ENCODE measurements at regions not wholly inside any gene's neighbourhood (a gene's known extent, or its start where the extent isn't known, plus 50 kb on each side); places are given as distances from the start of the nearest gene placed in this dataset.
A peak's percentile ranks its signal among the peaks of the same experiment; 100 is the strongest.
"Not testable (repeated sequence)": the region's sequence is repeated elsewhere in the genome, so short reads cannot be mapped to it uniquely, and the experiment has no call there.

GRCh38 chr13:94829837-94830365 lies 117.6 kb upstream of the SOX21 start:
- no peak for DNase-seq
- intact Hi-C loops (cut with DNase I): no loop called here

DNA sequence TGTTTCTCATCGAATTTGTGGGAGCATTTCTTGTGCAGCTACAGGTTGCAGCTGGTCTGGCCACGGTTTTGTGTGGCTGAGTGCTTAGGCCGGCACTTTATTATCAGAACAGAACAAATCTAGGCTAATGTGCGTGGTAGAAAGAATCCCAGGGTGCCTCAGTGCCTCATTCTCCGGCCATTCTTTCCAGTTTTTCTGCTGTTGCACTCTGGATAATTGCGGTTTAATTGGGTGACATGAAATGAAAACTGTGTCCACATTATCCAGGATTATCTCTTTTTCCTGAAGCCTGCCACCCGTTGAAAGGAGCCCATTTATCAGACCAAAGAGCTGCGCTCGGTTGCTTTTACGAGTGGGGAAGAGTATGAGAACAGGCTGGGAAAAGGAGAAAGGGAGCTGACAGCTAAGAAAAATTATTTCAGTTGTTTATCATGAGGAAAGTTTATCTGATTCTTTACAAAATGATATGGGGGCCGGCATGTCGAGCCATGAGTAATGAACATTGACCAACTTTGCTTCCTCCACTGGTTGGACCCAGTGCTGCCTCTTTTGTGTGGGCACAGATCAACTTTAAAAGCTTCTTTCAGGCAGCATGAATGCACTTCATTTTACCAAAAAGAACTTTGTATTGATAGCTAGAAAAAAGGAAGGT lies 117.0 kb upstream of the SOX21 start:
- intact Hi-C loops (cut with DNase I): no loop called here
- DNase-seq: no peak

GRCh38 chr13:94827566-94827965 lies 115.2 kb upstream of the SOX21 start:
- no peak for DNase-seq
- intact Hi-C loops (cut with DNase I): no loop called here

GRCh38 chr13:94825507-94825906 lies 113.2 kb upstream of the SOX21 start:
- peak in 41 of 42 donors; percentile 18 to 84 (median 60) for DNase-seq

DNA sequence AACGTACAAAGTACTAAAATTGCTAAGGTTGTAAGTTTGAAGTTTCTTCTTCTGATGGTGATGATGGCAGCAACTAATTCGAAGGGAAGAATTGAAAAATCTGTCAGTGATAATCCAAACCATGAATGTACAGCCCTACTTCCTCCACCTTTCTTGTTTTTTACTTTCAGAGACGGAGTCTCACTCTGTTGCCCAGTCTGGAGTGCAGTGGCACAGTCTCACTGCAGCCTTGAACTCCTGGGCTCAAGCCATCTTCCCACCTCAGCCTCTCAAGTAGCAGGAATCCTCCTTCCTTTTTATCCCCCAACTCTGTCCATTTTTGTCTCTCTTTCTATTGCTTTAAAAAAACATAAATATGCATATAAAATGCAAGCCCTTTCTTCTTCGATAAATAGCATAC lies 112.3 kb upstream of the SOX21 start:
- intact Hi-C loops (cut with DNase I): no loop called here
- no peak for DNase-seq

More at GRCh38 chr13:94825507-94825906, 113.2 kb upstream of the SOX21 start:
- intact Hi-C loops (cut with DNase I): no loop called here

DNA sequence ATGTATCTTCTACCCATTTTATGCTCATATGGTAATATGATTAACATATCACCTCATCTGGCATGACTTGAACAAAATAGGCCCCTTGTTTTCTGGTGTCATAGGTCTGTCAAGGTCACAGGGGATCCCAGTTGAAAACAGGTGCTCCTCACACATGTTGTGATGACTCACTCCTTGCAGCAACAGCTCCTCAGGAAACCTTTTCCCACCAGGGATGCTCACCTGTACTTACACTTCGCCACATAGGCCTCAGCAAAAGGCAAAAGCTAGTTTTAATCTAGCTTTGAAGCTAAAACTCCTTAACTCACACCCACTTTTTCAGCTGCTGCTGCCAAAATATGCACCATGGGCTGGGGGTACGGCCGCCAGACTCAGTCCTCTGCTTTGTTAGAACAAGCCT lies 110.0 kb upstream of the SOX21 start:
- intact Hi-C loops (cut with DNase I): no loop called here
- DNase-seq: no peak

- intact Hi-C loops (cut with DNase I): no loop called here
- no peak for DNase-seq
Measured at GRCh38 chr13:94816256-94816655, 103.9 kb upstream of the SOX21 start.

DNA sequence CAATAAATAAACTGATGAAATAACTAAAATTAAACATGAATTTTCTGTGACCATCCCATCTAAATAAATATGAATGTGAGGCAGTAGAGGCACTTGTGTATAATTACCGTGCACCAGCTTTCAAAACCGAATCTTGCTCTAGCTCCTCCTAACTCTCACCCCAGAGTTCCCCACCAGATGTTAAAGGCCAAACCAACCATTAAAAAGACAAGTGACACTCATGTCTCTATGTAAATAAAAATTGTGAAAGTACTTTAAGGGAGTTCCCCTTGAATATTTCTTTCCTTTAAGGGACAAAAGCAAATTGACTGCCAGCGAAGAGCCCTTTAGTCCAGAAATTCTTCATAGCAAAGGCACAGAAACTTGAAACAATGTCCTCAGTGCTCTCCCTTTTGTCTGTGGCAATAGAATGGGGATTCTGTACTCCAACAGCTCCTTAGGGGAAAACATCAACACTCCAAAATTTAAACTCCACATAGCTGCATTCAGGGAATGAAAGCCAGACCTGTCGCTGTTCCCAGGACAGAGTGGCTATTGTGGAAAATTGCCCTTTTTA lies 101.7 kb upstream of the SOX21 start:
- DNase-seq: no peak
- intact Hi-C loops (cut with DNase I): no loop called here

- intact Hi-C loops (cut with DNase I): no loop called here
Measured at GRCh38 chr13:94811753-94812152, 99.4 kb upstream of the SOX21 start.

DNA sequence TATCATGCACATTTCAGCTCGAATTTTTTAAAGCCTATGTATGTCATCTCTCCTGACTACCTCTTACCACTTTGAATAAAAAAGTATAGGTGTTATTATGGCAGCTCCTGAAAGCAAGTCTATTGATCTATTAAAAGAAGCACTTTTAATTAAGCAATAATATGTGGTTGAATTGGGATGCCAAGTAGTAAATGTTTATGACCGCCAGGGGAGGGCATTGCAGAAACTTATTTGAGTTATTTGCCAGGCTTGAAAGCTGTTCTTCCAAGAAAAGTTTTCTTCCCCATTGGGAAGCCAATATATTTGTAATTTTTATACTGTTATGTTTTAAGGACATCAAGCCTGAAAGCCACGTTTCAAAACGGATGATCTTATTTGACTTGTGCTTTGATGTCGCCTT lies 88.1 kb upstream of the SOX21 start:
- intact Hi-C loops (cut with DNase I): no loop called here
- DNase-seq: peak in 1 of 42 donors; percentile 15

More at GRCh38 chr13:94811753-94812152, 99.4 kb upstream of the SOX21 start:
- DNase-seq: no peak

DNA sequence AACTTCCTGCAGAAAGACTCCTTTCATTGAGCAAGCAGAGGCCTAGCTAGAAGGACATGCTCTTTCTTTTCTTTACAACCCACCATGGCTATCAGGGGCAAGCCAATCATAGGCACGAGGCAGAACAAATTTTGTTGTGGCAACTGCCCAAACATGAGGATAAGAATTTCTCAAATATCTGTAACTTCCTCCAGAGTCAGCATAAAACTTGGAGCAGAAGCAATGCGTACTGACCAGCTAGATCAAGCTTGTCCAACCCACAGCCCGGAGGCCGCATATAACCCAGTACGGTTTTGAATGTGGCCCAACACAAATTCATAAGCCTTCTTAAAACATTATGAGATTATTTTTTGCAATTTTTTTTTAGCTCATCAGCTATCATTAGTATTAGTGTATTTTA lies 87.0 kb upstream of the SOX21 start:
- DNase-seq: no peak
- intact Hi-C loops (cut with DNase I): no loop called here

DNA sequence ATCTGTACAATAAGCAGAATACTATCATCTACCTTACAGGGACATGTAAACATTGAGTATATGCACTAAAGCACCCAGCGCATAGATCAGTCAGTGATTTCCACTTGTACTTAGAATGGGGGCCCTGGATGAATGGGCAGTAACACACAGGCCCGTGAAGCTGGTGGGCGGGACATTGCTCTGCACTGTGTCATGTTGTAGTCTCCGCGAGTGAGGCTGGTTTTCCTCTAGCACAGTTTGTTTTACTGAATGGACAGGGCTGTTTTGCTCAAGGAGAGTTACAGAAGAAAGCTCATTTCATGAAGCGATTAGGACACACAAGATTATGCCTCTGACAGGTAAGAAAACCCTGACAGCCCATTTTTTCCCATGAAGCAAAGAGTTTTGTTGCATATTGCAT lies 86.4 kb upstream of the SOX21 start:
- no peak for DNase-seq
- intact Hi-C loops (cut with DNase I): no loop called here

DNA sequence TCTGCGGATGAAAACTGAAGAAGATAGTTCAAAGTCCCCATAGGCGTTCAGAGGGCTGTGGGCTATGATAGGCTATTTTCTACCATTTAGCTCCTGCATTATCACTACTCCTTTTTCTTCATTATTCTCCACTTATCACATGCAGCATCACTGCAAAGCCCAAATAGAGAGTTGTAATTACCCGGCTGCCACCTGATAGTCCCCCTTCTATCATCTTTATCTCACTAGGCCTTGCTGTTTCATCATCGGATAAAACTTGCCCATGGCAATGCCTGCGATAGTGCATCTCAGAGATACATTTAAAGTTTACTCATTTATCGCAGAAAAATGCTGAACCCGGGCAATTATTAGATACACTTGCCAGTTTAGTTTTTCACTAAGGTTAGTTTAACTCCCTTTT lies 82.9 kb upstream of the SOX21 start:
- intact Hi-C loops (cut with DNase I): no loop called here
- no peak for DNase-seq

DNA sequence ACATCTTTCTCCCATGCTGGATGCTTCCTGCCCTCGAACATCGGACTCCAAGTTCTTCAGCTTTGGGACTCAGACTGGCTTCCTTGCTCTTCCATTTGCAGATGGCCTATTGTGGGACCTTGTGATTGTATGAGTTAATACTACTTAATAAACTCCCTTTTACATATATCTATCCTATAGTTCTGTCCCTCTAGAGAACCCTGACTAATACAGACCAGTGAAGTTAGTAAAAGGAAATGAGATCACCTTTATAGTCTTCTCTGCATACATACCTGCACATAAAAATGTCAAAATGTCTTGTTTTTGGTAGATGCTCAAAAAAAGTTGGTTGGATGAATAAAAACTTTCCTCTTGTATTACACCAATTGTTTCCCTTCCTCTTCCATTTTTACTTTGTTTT lies 73.9 kb upstream of the SOX21 start:
- DNase-seq; intact Hi-C loops (cut with DNase I): not testable (repeated sequence)

DNA sequence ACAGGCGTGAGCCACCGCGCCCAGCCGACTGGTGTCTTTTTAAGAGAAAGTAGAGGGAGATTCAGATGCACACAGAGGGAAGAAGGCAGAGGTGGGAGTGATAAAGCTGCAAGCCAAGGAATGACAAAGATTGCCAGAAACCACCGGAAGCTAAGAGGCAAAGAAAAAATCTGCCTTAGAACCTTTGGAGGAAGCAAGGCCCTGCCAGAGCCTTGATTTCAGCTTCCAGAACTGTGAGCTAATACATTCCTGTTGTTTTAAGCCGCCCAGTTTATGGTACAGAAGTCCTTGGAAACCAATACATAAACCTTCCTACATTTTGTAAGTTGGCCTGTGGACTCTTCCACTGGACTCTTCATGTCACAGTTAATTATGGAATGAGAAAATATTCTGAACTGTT lies 71.7 kb upstream of the SOX21 start:
- no peak for DNase-seq
- intact Hi-C loops (cut with DNase I): no loop called here

GRCh38 chr13:94783489-94783888 lies 71.1 kb upstream of the SOX21 start:
- no peak for DNase-seq
- intact Hi-C loops (cut with DNase I): no loop called here

- intact Hi-C loops (cut with DNase I): no loop called here
- no peak for DNase-seq
Measured at GRCh38 chr13:94780421-94780820, 68.1 kb upstream of the SOX21 start.

- intact Hi-C loops (cut with DNase I): no loop called here
- DNase-seq: no peak
Measured at GRCh38 chr13:94778986-94779385, 66.6 kb upstream of the SOX21 start.

DNA sequence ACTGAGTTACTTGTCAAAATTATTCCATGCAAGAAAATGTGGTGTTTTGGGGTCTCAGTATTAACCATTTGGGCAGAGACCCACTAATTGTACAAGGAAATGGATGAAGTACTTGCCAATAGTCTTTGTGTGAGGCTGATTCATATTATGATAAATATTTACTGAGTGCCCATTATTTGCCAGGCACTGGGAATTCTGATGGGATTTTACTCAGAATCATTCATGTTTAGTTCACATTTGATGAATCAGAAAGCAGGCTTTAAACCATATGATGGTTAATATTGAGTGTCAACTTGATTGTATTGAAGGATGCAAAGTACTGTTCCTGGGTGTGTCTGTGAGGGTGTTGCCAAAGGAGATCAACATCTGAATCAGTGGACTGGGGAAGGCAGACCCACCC lies 66.2 kb upstream of the SOX21 start:
- intact Hi-C loops (cut with DNase I): no loop called here
- no peak for DNase-seq

GRCh38 chr13:94776956-94777355 lies 64.6 kb upstream of the SOX21 start:
- intact Hi-C loops (cut with DNase I): no loop called here
- DNase-seq: no peak

DNA sequence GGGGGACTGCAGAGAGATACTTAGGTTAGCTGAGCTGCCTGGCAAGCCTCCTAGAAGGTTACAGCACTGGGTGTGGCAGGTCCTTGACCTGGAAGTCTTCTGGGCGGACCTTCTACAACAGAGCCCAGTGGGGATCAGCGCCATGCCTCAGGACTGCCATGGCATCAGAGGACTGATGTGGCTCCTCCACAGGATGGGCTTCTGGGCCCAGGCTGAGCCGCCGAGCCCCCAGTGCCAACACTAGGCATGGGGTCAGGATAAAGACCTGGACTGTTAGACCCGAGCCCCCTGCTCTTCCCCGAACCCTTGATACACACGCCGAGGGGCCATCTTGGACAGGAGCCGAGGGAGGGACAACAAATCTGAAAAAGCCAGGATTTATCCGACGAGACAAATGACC lies 64.0 kb upstream of the SOX21 start:
- no peak for DNase-seq
- intact Hi-C loops (cut with DNase I): no loop called here
